GM12892 (cell line): ENCODE measurements at regions not wholly inside any gene's neighbourhood (a gene's known extent, or its start where the extent isn't known, plus 50 kb on each side); places are given as distances from the start of the nearest gene placed in this dataset.

Experiments used
- POLR2A ChIP-seq: IDR thresholded peaks from 2 replicates; pipeline ENCODE4 v1.6.1; 2011; ENCODE audit warnings: low read depth, low read length, control low read depth
- POLR2AphosphoS5 ChIP-seq: IDR thresholded peaks from 2 replicates; pipeline ENCODE4 v1.6.1; 2011; ENCODE audit warnings: low read depth, low read length, control low read depth
- TAF1 ChIP-seq: IDR thresholded peaks from 2 replicates; pipeline ENCODE4 v1.6.1; 2011; ENCODE audit warnings: low read depth, mild to moderate bottlenecking, control low read depth, low read length, borderline replicate concordance

- TF ChIP-seq POLR2A (no peak), POLR2AphosphoS5 (no peak), TAF1 (no peak)
Measured at GRCh38 chr1:101150670-101151069, 86.1 kb upstream of the S1PR1 start.
